Fibroblast of lung (primary cell): ENCODE measurements at regions not wholly inside any gene's neighbourhood (a gene's known extent, or its start where the extent isn't known, plus 50 kb on each side); places are given as distances from the start of the nearest gene placed in this dataset.

ENCODE experiments used
- DNase-seq, 2 donors: peaks; one replicate each; pipeline versions ENCODE4 v3.0.0 to v3.0.0-alpha.2; 2010; ENCODE audit warnings: low read depth in 2 of 2
- H2AFZ ChIP-seq: 2 replicates; pipeline ENCODE4 v1.5.1; 2012; ENCODE audit warnings: low read length, control low read depth, inconsistent platforms
- H3K27ac ChIP-seq: 2 replicates; pipeline ENCODE4 v1.5.1; 2011; ENCODE audit warnings: low read length, control low read depth; ENCODE audit not compliant: insufficient read depth
- H3K27me3 ChIP-seq: 2 replicates; pipeline ENCODE4 v1.5.1; 2011; ENCODE audit warnings: mild to moderate bottlenecking, low read length; ENCODE audit not compliant: control insufficient read depth, insufficient read depth
- H3K36me3 ChIP-seq: 2 replicates; pipeline ENCODE4 v1.5.1; 2011; ENCODE audit warnings: low read length; ENCODE audit not compliant: control insufficient read depth, insufficient read depth
- H3K4me1 ChIP-seq: 2 replicates; pipeline ENCODE4 v1.5.1; 2011; ENCODE audit warnings: low read length; ENCODE audit not compliant: control insufficient read depth, insufficient read depth; ENCODE audit errors: extremely low read depth
- H3K4me2 ChIP-seq: 2 replicates; pipeline ENCODE4 v1.5.1; 2011; ENCODE audit warnings: low read length, control low read depth; ENCODE audit not compliant: insufficient read depth; ENCODE audit errors: extremely low read depth
- H3K4me3 ChIP-seq, 4 experiments: fragments of 200-600 bp in 1 of 4; sonication (generic) in 1 of 4; replicated peaks in 1 of 4; 2 replicates each; pipeline ENCODE4 v1.5.1; 2011 to 2016; ENCODE audit warnings: low read length in 4 of 4, low read depth in 3 of 4, mild to moderate bottlenecking in 3 of 4, control low read depth in 2 of 4, inconsistent platforms in 1 of 4, mixed read lengths in 1 of 4; ENCODE audit not compliant: insufficient read depth in 1 of 4; ENCODE audit errors: control extremely low read depth in 1 of 4
- H3K79me2 ChIP-seq: 2 replicates; pipeline ENCODE4 v1.5.1; 2012; ENCODE audit warnings: mild to moderate bottlenecking, low read length, inconsistent platforms; ENCODE audit not compliant: control insufficient read depth, insufficient read depth
- H3K9ac ChIP-seq: 2 replicates; pipeline ENCODE4 v1.5.1; 2011; ENCODE audit warnings: mild to moderate bottlenecking, low read length, control low read depth; ENCODE audit not compliant: insufficient read depth
- H3K9me3 ChIP-seq: 2 replicates; pipeline ENCODE4 v1.5.1; 2012; ENCODE audit warnings: low read depth, low read length; ENCODE audit not compliant: control insufficient read depth, insufficient read depth
- H4K20me1 ChIP-seq: 2 replicates; pipeline ENCODE4 v1.5.1; 2011; ENCODE audit warnings: low read length; ENCODE audit not compliant: control insufficient read depth, insufficient read depth; ENCODE audit errors: extremely low read depth
- EZH2 ChIP-seq: IDR thresholded peaks from 2 replicates; pipeline ENCODE4 v1.5.1; 2012; ENCODE audit warnings: low read length, control low read depth, mild to moderate bottlenecking; ENCODE audit errors: missing control alignments
- TF ChIP-seq, protein P1 (sequence below), 2 donors: IDR thresholded peaks in 1 of 2; conservative IDR thresholded peaks in 1 of 2; 1 replicate in 1 of 2; 2 replicates in 1 of 2; pipeline ENCODE4 v1.5.1; 2011 to 2012; ENCODE audit warnings: low read length in 2 of 2, control low read depth in 1 of 2, inconsistent platforms in 1 of 2, low read depth in 1 of 2, mild to moderate bottlenecking in 1 of 2

- no peak overlapping the region for H3K9ac ChIP-seq
- peak in 1 of 2 donors; percentile 66 for DNase-seq
- no peak overlapping the region for H3K4me3 ChIP-seq
- no peaks in the 10 kb centered on the region for H3K36me3 ChIP-seq
- no peak overlapping the region for H3K27ac ChIP-seq
- no peak overlapping the region for H2AFZ ChIP-seq
- no peak overlapping the region for H3K4me2 ChIP-seq
- H4K20me1 ChIP-seq = no peaks in the 10 kb centered on the region
- H3K9me3 ChIP-seq = no peaks in the 10 kb centered on the region
- TF ChIP-seq, protein P1, sequence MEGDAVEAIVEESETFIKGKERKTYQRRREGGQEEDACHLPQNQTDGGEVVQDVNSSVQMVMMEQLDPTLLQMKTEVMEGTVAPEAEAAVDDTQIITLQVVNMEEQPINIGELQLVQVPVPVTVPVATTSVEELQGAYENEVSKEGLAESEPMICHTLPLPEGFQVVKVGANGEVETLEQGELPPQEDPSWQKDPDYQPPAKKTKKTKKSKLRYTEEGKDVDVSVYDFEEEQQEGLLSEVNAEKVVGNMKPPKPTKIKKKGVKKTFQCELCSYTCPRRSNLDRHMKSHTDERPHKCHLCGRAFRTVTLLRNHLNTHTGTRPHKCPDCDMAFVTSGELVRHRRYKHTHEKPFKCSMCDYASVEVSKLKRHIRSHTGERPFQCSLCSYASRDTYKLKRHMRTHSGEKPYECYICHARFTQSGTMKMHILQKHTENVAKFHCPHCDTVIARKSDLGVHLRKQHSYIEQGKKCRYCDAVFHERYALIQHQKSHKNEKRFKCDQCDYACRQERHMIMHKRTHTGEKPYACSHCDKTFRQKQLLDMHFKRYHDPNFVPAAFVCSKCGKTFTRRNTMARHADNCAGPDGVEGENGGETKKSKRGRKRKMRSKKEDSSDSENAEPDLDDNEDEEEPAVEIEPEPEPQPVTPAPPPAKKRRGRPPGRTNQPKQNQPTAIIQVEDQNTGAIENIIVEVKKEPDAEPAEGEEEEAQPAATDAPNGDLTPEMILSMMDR (conservative IDR thresholded peaks at IDR 0.05 in 1 of 2, IDR thresholded peaks at IDR 0.05 in 1 of 2; ENCODE audit: low read depth in 1 of 2, low read length in 2 of 2) = no peak
- TF ChIP-seq EZH2 = no peak
- no peaks in the 10 kb centered on the region for H3K79me2 ChIP-seq
- no peaks in the 10 kb centered on the region for H3K27me3 ChIP-seq
- H3K4me1 ChIP-seq = peaks cover 5% of the 10 kb centered on the region
Observed at GRCh38 chr3:104885214-104885814, 481.4 kb upstream of the ALCAM start.

GRCh38 chr3:104886220-104886995 lies 480.3 kb upstream of the ALCAM start:
- Histone ChIP-seq H3K9me3 (no peaks in the 10 kb centered on the region), H3K79me2 (no peaks in the 10 kb centered on the region), H3K27ac (peak overlapping the region; percentile 16), H3K27me3 (no peaks in the 10 kb centered on the region), H3K4me2 (no peak overlapping the region), H2AFZ (no peak overlapping the region), H3K9ac (no peak overlapping the region), H3K36me3 (no peaks in the 10 kb centered on the region), H3K4me1 (peaks cover 5% of the 10 kb centered on the region), H4K20me1 (no peaks in the 10 kb centered on the region), H3K4me3 (no peak overlapping the region)
- TF ChIP-seq, protein P1 (conservative IDR thresholded peaks at IDR 0.05 in 1 of 2, IDR thresholded peaks at IDR 0.05 in 1 of 2; ENCODE audit: low read depth in 1 of 2, low read length in 2 of 2) = no peak
- TF ChIP-seq EZH2 = no peak
- peak; percentile 36 to 58 for DNase-seq

GRCh38 chr3:104887069-104887468 lies 479.6 kb upstream of the ALCAM start:
- Histone ChIP-seq H4K20me1 (no peaks in the 10 kb centered on the region), H3K4me2 (no peak overlapping the region), H3K79me2 (no peaks in the 10 kb centered on the region), H3K27me3 (no peaks in the 10 kb centered on the region), H3K36me3 (no peaks in the 10 kb centered on the region), H3K4me1 (peaks cover 5% of the 10 kb centered on the region), H3K9me3 (no peaks in the 10 kb centered on the region), H3K4me3 (no peak overlapping the region), H3K9ac (no peak overlapping the region), H3K27ac (peak overlapping the region; percentile 16), H2AFZ (peak overlapping the region; percentile 54)
- TF ChIP-seq, protein P1 (conservative IDR thresholded peaks at IDR 0.05 in 1 of 2, IDR thresholded peaks at IDR 0.05 in 1 of 2; ENCODE audit: low read depth in 1 of 2, low read length in 2 of 2) = no peak
- TF ChIP-seq EZH2 = no peak
- peak in 1 of 2 donors; percentile 44 for DNase-seq
